ENCODE measurements at regions not wholly inside any gene's neighbourhood (a gene's known extent, or its start where the extent isn't known, plus 50 kb on each side); places are given as distances from the start of the nearest gene placed in this dataset.

GRCh38 chr2:31778153-31778552 lies 197.4 kb upstream of the SRD5A2 start:
- Histone ChIP-seq H3K9me2 (replicated peaks; ENCODE audit: control insufficient read depth, low read length) (no peaks in the 10 kb centered on the region), H3K27me3 (ENCODE audit: control insufficient read depth, low read length) (no peaks in the 10 kb centered on the region), H3F3A (ENCODE audit: control insufficient read depth, insufficient read depth) (no peaks in the 10 kb centered on the region), H4K20me1 (ENCODE audit: control insufficient read depth, insufficient read depth, low read depth, low read length) (no peaks in the 10 kb centered on the region), H3K4me3 (ENCODE audit: low read length) (no peak overlapping the region), H3K36me3 (ENCODE audit: control insufficient read depth, low read length) (no peaks in the 10 kb centered on the region), H3K4me1 (ENCODE audit: control insufficient read depth, low read length) (no peaks in the 10 kb centered on the region), H3K9me3 (ENCODE audit: control insufficient read depth, insufficient read depth, low read length) (no peaks in the 10 kb centered on the region), H3K4me2 (ENCODE audit: low read length) (no peak overlapping the region), H3K27ac (ENCODE audit: low read depth, low read length) (no peak overlapping the region), H3K79me2 (ENCODE audit: control insufficient read depth, low read length) (no peaks in the 10 kb centered on the region)
- TF ChIP-seq CTCF (IDR thresholded peaks at IDR 0.05; ENCODE audit: low read depth, low read length, poor library complexity, severe bottlenecking): no peak
- no peak for TF ChIP-seq EZH2phosphoT487 (IDR thresholded peaks at IDR 0.05; ENCODE audit: borderline replicate concordance, low read length)

GRCh38 chr2:31770741-31771140 lies 190.0 kb upstream of the SRD5A2 start:
- Histone ChIP-seq H3K4me3 (ENCODE audit: low read length) (no peak overlapping the region), H3K79me2 (ENCODE audit: control insufficient read depth, low read length) (no peaks in the 10 kb centered on the region), H3K27ac (ENCODE audit: low read depth, low read length) (no peak overlapping the region), H3K36me3 (ENCODE audit: control insufficient read depth, low read length) (no peaks in the 10 kb centered on the region), H3F3A (ENCODE audit: control insufficient read depth, insufficient read depth) (no peaks in the 10 kb centered on the region), H4K20me1 (ENCODE audit: control insufficient read depth, insufficient read depth, low read depth, low read length) (no peaks in the 10 kb centered on the region), H3K9me3 (ENCODE audit: control insufficient read depth, insufficient read depth, low read length) (no peaks in the 10 kb centered on the region), H3K4me1 (ENCODE audit: control insufficient read depth, low read length) (no peaks in the 10 kb centered on the region), H3K9me2 (replicated peaks; ENCODE audit: control insufficient read depth, low read length) (no peaks in the 10 kb centered on the region), H3K4me2 (ENCODE audit: low read length) (no peak overlapping the region), H3K27me3 (ENCODE audit: control insufficient read depth, low read length) (no peaks in the 10 kb centered on the region)
- TF ChIP-seq EZH2phosphoT487 (IDR thresholded peaks at IDR 0.05; ENCODE audit: borderline replicate concordance, low read length): no peak
- TF ChIP-seq CTCF (IDR thresholded peaks at IDR 0.05; ENCODE audit: low read depth, low read length, poor library complexity, severe bottlenecking): no peak

- H3K4me3 ChIP-seq (ENCODE audit: low read length): no peak overlapping the region
- no peak for TF ChIP-seq CTCF (IDR thresholded peaks at IDR 0.05; ENCODE audit: low read depth, low read length, poor library complexity, severe bottlenecking)
- TF ChIP-seq EZH2phosphoT487 (IDR thresholded peaks at IDR 0.05; ENCODE audit: borderline replicate concordance, low read length): no peak
- H3K27ac ChIP-seq (ENCODE audit: low read depth, low read length): no peak overlapping the region
- no peaks in the 10 kb centered on the region for H3K27me3 ChIP-seq (ENCODE audit: control insufficient read depth, low read length)
- no peaks in the 10 kb centered on the region for H3K79me2 ChIP-seq (ENCODE audit: control insufficient read depth, low read length)
- no peaks in the 10 kb centered on the region for H3F3A ChIP-seq (ENCODE audit: control insufficient read depth, insufficient read depth)
- H4K20me1 ChIP-seq (ENCODE audit: control insufficient read depth, insufficient read depth, low read depth, low read length): no peaks in the 10 kb centered on the region
- no peaks in the 10 kb centered on the region for H3K9me3 ChIP-seq (ENCODE audit: control insufficient read depth, insufficient read depth, low read length)
- no peaks in the 10 kb centered on the region for H3K9me2 ChIP-seq (replicated peaks; ENCODE audit: control insufficient read depth, low read length)
- H3K4me1 ChIP-seq (ENCODE audit: control insufficient read depth, low read length): no peaks in the 10 kb centered on the region
- H3K36me3 ChIP-seq (ENCODE audit: control insufficient read depth, low read length): no peaks in the 10 kb centered on the region
- H3K4me2 ChIP-seq (ENCODE audit: low read length): no peak overlapping the region
Measured at GRCh38 chr2:31765078-31765945, 184.6 kb upstream of the SRD5A2 start.
